NCI-H1105 (cell line): ENCODE measurements at regions not wholly inside any gene's neighbourhood (a gene's known extent, or its start where the extent isn't known, plus 50 kb on each side); places are given as distances from the start of the nearest gene placed in this dataset.

Source experiments
- DNase-seq: peaks from one replicate; lab custom pipeline; 2025; lab: John Stamatoyannopoulos, UW

- no peak for DNase-seq
Observed at GRCh38 chrX:10083809-10084208, 73.0 kb upstream of the CLCN4 start.

GRCh38 chrX:10085223-10085622, 71.6 kb upstream of the CLCN4 start:
- DNase-seq = no peak

GRCh38 chrX:10086676-10087075, 70.1 kb upstream of the CLCN4 start:
- no peak for DNase-seq

GRCh38 chrX:10087391-10087790, 69.4 kb upstream of the CLCN4 start:
- DNase-seq = no peak

- DNase-seq = no peak
Observed at GRCh38 chrX:10089378-10089795, 67.4 kb upstream of the CLCN4 start.

- DNase-seq = no peak
Observed at GRCh38 chrX:10090319-10090718, 66.5 kb upstream of the CLCN4 start.

GRCh38 chrX:10095246-10095645, 61.5 kb upstream of the CLCN4 start:
- DNase-seq = no peak

GRCh38 chrX:10095698-10096432, 60.9 kb upstream of the CLCN4 start:
- no peak for DNase-seq

GRCh38 chrX:10098270-10098713, 58.5 kb upstream of the CLCN4 start:
- DNase-seq = no peak

- no peak for DNase-seq
Observed at GRCh38 chrX:10099411-10099810, 57.4 kb upstream of the CLCN4 start.

GRCh38 chrX:10101269-10101668, 55.5 kb upstream of the CLCN4 start:
- no peak for DNase-seq

GRCh38 chrX:10102046-10102704, 54.6 kb upstream of the CLCN4 start:
- DNase-seq = no peak

GRCh38 chrX:10103023-10103422, 53.8 kb upstream of the CLCN4 start:
- no peak for DNase-seq

GRCh38 chrX:10104958-10105658, 51.7 kb upstream of the CLCN4 start:
- DNase-seq = no peak

GRCh38 chrX:10106806-10107205, 50.0 kb upstream of the CLCN4 start:
- DNase-seq = no peak
